ENCODE measurements at regions not wholly inside any gene's neighbourhood (a gene's known extent, or its start where the extent isn't known, plus 50 kb on each side); places are given as distances from the start of the nearest gene placed in this dataset.

DNA sequence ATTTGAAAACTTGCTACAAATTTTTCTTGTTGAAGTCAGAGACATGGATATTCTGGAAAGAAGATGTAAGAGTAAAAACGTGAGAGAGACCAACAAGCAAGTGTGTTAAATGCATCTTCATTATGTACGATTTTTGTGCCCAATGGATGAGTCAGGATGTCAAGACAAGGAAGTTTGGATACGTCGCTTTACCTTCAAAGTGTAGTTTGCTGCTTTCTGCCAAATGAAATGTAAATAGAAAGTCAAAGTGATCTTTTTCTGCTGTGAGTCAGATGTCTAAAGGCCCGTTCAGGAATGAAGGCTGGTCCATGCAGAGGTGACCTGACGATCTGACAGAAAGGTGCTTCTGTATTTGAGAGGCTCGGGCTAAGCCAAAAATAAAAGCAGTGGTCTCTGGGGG is 273.1 kb upstream of the PIK3R1 start:
- Histone ChIP-seq H3K27ac (no peak overlapping the region), H3K4me1 (no peaks in the 10 kb centered on the region), H3K36me3 (no peaks in the 10 kb centered on the region), H3F3A (ENCODE audit: low read depth) (no peaks in the 10 kb centered on the region), H2AFZ (replicated peaks) (no peak overlapping the region), H3K27me3 (no peaks in the 10 kb centered on the region), H3K4me2 (no peak overlapping the region), H3K9me3 (ENCODE audit: low read depth) (no peaks in the 10 kb centered on the region), H3K79me2 (ENCODE audit: low read depth) (no peaks in the 10 kb centered on the region), H4K20me1 (ENCODE audit: low read depth) (no peaks in the 10 kb centered on the region), H3K4me3 (no peak overlapping the region), H3K9ac (no peak overlapping the region)
- TF ChIP-seq, protein P1, sequence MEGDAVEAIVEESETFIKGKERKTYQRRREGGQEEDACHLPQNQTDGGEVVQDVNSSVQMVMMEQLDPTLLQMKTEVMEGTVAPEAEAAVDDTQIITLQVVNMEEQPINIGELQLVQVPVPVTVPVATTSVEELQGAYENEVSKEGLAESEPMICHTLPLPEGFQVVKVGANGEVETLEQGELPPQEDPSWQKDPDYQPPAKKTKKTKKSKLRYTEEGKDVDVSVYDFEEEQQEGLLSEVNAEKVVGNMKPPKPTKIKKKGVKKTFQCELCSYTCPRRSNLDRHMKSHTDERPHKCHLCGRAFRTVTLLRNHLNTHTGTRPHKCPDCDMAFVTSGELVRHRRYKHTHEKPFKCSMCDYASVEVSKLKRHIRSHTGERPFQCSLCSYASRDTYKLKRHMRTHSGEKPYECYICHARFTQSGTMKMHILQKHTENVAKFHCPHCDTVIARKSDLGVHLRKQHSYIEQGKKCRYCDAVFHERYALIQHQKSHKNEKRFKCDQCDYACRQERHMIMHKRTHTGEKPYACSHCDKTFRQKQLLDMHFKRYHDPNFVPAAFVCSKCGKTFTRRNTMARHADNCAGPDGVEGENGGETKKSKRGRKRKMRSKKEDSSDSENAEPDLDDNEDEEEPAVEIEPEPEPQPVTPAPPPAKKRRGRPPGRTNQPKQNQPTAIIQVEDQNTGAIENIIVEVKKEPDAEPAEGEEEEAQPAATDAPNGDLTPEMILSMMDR (IDR thresholded peaks at IDR 0.05): no peak
- TF ChIP-seq EZH2phosphoT487 (IDR thresholded peaks at IDR 0.05) (no peak), EZH2 (IDR thresholded peaks at IDR 0.05) (no peak)
- Mint-ChIP-seq H3K27me3 (ENCODE audit: insufficient read depth, low read depth) (no peaks in the 10 kb centered on the region), H3K9me3 (peaks cover under 1% of the 10 kb centered on the region), H3K27ac (no peak overlapping the region), H3K4me3 (no peak overlapping the region), H3K4me1 (peaks cover 5% of the 10 kb centered on the region), H3K36me3 (no peaks in the 10 kb centered on the region)
- no peak for DNase-seq (ENCODE audit: low spot score)

DNA sequence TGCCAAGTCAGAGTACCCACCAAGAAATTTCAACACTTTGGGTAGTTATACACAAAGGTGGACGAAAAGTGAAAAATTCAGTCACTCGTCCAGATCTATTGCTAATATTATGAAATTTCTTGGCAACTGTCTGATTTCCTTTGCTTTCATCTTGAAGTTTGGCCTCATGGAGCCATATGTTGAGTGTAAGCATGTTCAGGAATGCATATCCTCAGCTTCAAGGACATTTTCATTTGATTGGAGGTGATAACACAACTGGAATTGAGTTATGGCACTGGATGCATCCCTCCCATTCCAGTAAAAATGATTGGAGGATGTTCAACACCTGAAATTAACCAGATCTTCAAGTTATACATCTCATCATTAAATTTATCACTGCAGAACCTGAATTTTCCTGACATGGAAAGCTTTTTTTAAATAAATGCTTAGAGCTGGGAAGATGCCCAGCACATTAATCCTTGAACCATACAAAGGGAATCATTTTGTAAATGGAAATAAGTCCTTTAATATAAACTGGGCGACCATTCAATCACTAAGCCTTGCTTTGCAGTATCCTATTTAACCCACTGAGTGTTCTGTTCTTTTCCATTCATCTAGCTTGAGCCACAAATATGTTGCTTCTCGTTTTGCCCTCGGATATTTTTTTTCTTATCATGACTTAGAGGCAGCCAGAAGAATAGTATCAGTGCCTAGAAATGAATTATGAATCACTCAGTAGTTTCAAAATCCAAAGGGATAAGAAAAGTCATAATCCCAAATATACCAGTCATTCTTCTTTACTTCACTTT is 273.7 kb upstream of the PIK3R1 start:
- Mint-ChIP-seq H3K4me3 (no peak overlapping the region), H3K27me3 (ENCODE audit: insufficient read depth, low read depth) (no peaks in the 10 kb centered on the region), H3K36me3 (no peaks in the 10 kb centered on the region), H3K27ac (no peak overlapping the region), H3K9me3 (no peaks in the 10 kb centered on the region), H3K4me1 (peaks cover 5% of the 10 kb centered on the region)
- H3K79me2 ChIP-seq (ENCODE audit: low read depth): no peaks in the 10 kb centered on the region
- H3K9me3 ChIP-seq (ENCODE audit: low read depth): no peaks in the 10 kb centered on the region
- no peaks in the 10 kb centered on the region for H3K4me1 ChIP-seq
- no peaks in the 10 kb centered on the region for H3F3A ChIP-seq (ENCODE audit: low read depth)
- H3K36me3 ChIP-seq: no peaks in the 10 kb centered on the region
- no peak overlapping the region for H3K4me3 ChIP-seq
- H4K20me1 ChIP-seq (ENCODE audit: low read depth): no peaks in the 10 kb centered on the region
- no peak overlapping the region for H3K4me2 ChIP-seq
- H3K27me3 ChIP-seq: no peaks in the 10 kb centered on the region
- no peak overlapping the region for H3K9ac ChIP-seq
- no peak for TF ChIP-seq EZH2 (IDR thresholded peaks at IDR 0.05)
- TF ChIP-seq EZH2phosphoT487 (IDR thresholded peaks at IDR 0.05): no peak
- TF ChIP-seq, protein P1 (IDR thresholded peaks at IDR 0.05): no peak
- H2AFZ ChIP-seq (replicated peaks): no peak overlapping the region
- H3K27ac ChIP-seq: no peak overlapping the region
- no peak for DNase-seq (ENCODE audit: low spot score)

DNA sequence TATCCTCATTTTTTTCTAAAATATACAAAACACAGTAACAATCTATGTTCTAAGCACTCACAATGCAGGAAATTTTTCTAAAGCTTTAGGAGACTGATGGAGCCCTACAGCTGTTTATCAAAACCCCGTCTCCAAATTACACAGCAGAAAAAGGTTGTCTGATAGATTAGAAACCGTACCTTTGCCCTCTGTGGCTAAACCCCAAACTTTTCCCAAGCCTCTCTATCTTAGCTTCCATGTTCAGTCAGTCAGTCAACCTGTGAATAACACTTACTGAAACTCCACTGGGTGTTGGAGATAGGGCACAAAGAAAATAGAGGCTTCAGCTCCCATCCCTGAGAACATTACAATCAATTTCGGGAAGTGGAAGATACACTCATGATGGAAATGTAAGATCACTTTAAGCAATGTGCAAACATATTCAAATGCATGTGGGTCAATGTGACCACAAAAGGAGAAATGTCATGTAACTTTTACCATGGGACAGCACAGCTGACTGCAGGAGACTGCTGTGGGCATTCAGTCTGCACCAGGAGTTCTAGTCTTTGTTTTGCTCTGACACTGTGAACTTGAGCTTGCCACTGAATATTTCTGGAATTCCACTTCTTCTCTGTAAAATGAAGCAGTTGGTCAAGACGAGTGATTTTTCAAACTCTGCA is 279.5 kb upstream of the PIK3R1 start:
- Mint-ChIP-seq H3K36me3 (no peaks in the 10 kb centered on the region), H3K4me3 (no peak overlapping the region), H3K9me3 (no peaks in the 10 kb centered on the region), H3K27ac (no peak overlapping the region), H3K27me3 (ENCODE audit: insufficient read depth, low read depth) (no peaks in the 10 kb centered on the region), H3K4me1 (peaks cover 5% of the 10 kb centered on the region)
- Histone ChIP-seq H3K4me2 (no peak overlapping the region), H3K27me3 (no peaks in the 10 kb centered on the region), H3K79me2 (ENCODE audit: low read depth) (no peaks in the 10 kb centered on the region), H2AFZ (replicated peaks) (no peak overlapping the region), H3K9ac (no peak overlapping the region), H4K20me1 (ENCODE audit: low read depth) (no peaks in the 10 kb centered on the region), H3K9me3 (ENCODE audit: low read depth) (no peaks in the 10 kb centered on the region), H3F3A (ENCODE audit: low read depth) (no peaks in the 10 kb centered on the region), H3K4me3 (no peak overlapping the region), H3K36me3 (no peaks in the 10 kb centered on the region), H3K4me1 (no peaks in the 10 kb centered on the region), H3K27ac (no peak overlapping the region)
- DNase-seq (ENCODE audit: low spot score): no peak
- TF ChIP-seq, protein P1 (IDR thresholded peaks at IDR 0.05): no peak
- no peak for TF ChIP-seq EZH2phosphoT487 (IDR thresholded peaks at IDR 0.05)
- TF ChIP-seq EZH2 (IDR thresholded peaks at IDR 0.05): no peak

All from neural progenitor cell (in vitro differentiated cells).